GM18520 (cell line): ENCODE measurements at regions not wholly inside any gene's neighbourhood (a gene's known extent, or its start where the extent isn't known, plus 50 kb on each side); places are given as distances from the start of the nearest gene placed in this dataset.
A peak's percentile ranks its signal among the peaks of the same experiment; 100 is the strongest.
"Not testable (repeated sequence)": the region's sequence is repeated elsewhere in the genome, so short reads cannot be mapped to it uniquely, and the experiment has no call there.

Experiments used
- ATAC-seq: cut with Tn5 transposase; IDR thresholded peaks from one replicate; pipeline ENCODE4 v1.9.1; 2021; ENCODE audit not compliant: unreplicated experiment

- no peak for ATAC-seq
Observed at GRCh38 chr10:44013981-44014380, 365.3 kb upstream of the ZNF32 start.

GRCh38 chr10:44012921-44013320, 364.2 kb upstream of the ZNF32 start:
- no peak for ATAC-seq

- ATAC-seq: no peak
Observed at GRCh38 chr10:44011603-44011981, 362.9 kb upstream of the ZNF32 start.

- peak; percentile 93 for ATAC-seq
Observed at GRCh38 chr10:44010873-44011602, 362.4 kb upstream of the ZNF32 start.

- ATAC-seq: no peak
Observed at GRCh38 chr10:44009891-44010632, 361.4 kb upstream of the ZNF32 start.

GRCh38 chr10:44008917-44009709, 360.4 kb upstream of the ZNF32 start:
- no peak for ATAC-seq

- peak; percentile 43 for ATAC-seq
Observed at GRCh38 chr10:44008270-44008916, 359.7 kb upstream of the ZNF32 start.

- ATAC-seq: no peak
Observed at GRCh38 chr10:44006771-44007170, 358.1 kb upstream of the ZNF32 start.

GRCh38 chr10:44005788-44006099, 357.1 kb upstream of the ZNF32 start:
- no peak for ATAC-seq

- no peak for ATAC-seq
Observed at GRCh38 chr10:44004913-44005787, 356.5 kb upstream of the ZNF32 start.

- no peak for ATAC-seq
Observed at GRCh38 chr10:43998021-43998809, 349.5 kb upstream of the ZNF32 start.

- ATAC-seq: no peak
Observed at GRCh38 chr10:43997330-43997729, 348.6 kb upstream of the ZNF32 start.

GRCh38 chr10:43994539-43994938, 345.9 kb upstream of the ZNF32 start:
- no peak for ATAC-seq

- not testable (repeated sequence) for ATAC-seq
Observed at GRCh38 chr10:43992816-43993215, 344.1 kb upstream of the ZNF32 start.

GRCh38 chr10:43986374-43986773, 337.7 kb upstream of the ZNF32 start:
- ATAC-seq: no peak

- ATAC-seq: no peak
Observed at GRCh38 chr10:43985941-43986340, 337.3 kb upstream of the ZNF32 start.

- no peak for ATAC-seq
Observed at GRCh38 chr10:43983856-43984271, 335.2 kb upstream of the ZNF32 start.

- ATAC-seq: no peak
Observed at GRCh38 chr10:43983405-43983804, 334.7 kb upstream of the ZNF32 start.

GRCh38 chr10:43982250-43982649, 333.6 kb upstream of the ZNF32 start:
- no peak for ATAC-seq

- ATAC-seq: no peak
Observed at GRCh38 chr10:43981696-43982095, 333.0 kb upstream of the ZNF32 start.
